ENCODE measurements at regions not wholly inside any gene's neighbourhood (a gene's known extent, or its start where the extent isn't known, plus 50 kb on each side); places are given as distances from the start of the nearest gene placed in this dataset.

GRCh38 chr5:13448843-13449242 is 495.6 kb downstream of the DNAH5 start:
- DNase-seq (ENCODE audit: low spot score) = no peak
- in situ Hi-C loops (cut with MboI; ENCODE audit: low sequenced_read_pairs, unreplicated experiment) = no loop called here
- no peak for TF ChIP-seq CTCF (IDR thresholded peaks at IDR 0.05; ENCODE audit: borderline replicate concordance, control extremely low read depth, extremely low read depth, insufficient read depth, missing control alignments)

- no peak for TF ChIP-seq CTCF (IDR thresholded peaks at IDR 0.05; ENCODE audit: borderline replicate concordance, control extremely low read depth, extremely low read depth, insufficient read depth, missing control alignments)
- DNase-seq (ENCODE audit: low spot score) = no peak
- in situ Hi-C loops (cut with MboI; ENCODE audit: low sequenced_read_pairs, unreplicated experiment) = no loop called here
Observed at GRCh38 chr5:13439430-13439829, 505.1 kb downstream of the DNAH5 start.

GRCh38 chr5:13427827-13428557 is 516.5 kb downstream of the DNAH5 start:
- DNase-seq (ENCODE audit: low spot score) = no peak
- no peak for TF ChIP-seq CTCF (IDR thresholded peaks at IDR 0.05; ENCODE audit: borderline replicate concordance, control extremely low read depth, extremely low read depth, insufficient read depth, missing control alignments)
- in situ Hi-C loops (cut with MboI; ENCODE audit: low sequenced_read_pairs, unreplicated experiment) = no loop called here

GRCh38 chr5:13412040-13412595 is 532.4 kb downstream of the DNAH5 start:
- in situ Hi-C loops (cut with MboI; ENCODE audit: low sequenced_read_pairs, unreplicated experiment) = no loop called here
- DNase-seq (ENCODE audit: low spot score) = no peak
- no peak for TF ChIP-seq CTCF (IDR thresholded peaks at IDR 0.05; ENCODE audit: borderline replicate concordance, control extremely low read depth, extremely low read depth, insufficient read depth, missing control alignments)

- DNase-seq (ENCODE audit: low spot score) = no peak
- TF ChIP-seq CTCF (IDR thresholded peaks at IDR 0.05; ENCODE audit: borderline replicate concordance, control extremely low read depth, extremely low read depth, insufficient read depth, missing control alignments) = no peak
- in situ Hi-C loops (cut with MboI; ENCODE audit: low sequenced_read_pairs, unreplicated experiment) = no loop called here
Observed at GRCh38 chr5:13408616-13409015, 535.9 kb downstream of the DNAH5 start.

GRCh38 chr5:13403351-13403750 is 541.1 kb downstream of the DNAH5 start:
- TF ChIP-seq CTCF (IDR thresholded peaks at IDR 0.05; ENCODE audit: borderline replicate concordance, control extremely low read depth, extremely low read depth, insufficient read depth, missing control alignments) = no peak
- DNase-seq (ENCODE audit: low spot score) = no peak
- in situ Hi-C loops (cut with MboI; ENCODE audit: low sequenced_read_pairs, unreplicated experiment) = no loop called here

All from GM13976 (cell line).